GM21737 (cell line): ENCODE measurements at regions not wholly inside any gene's neighbourhood (a gene's known extent, or its start where the extent isn't known, plus 50 kb on each side); places are given as distances from the start of the nearest gene placed in this dataset.
"Not testable (repeated sequence)": the region's sequence is repeated elsewhere in the genome, so short reads cannot be mapped to it uniquely, and the experiment has no call there.

ENCODE experiments used
- ATAC-seq: cut with Tn5 transposase; IDR thresholded peaks from one replicate; pipeline ENCODE4 v1.9.1; 2021; ENCODE audit warnings: mild to moderate bottlenecking, moderate library complexity; ENCODE audit not compliant: unreplicated experiment

GRCh38 chr2:207438414-207439126 is 91.2 kb upstream of the CREB1 start:
- no peak for ATAC-seq

GRCh38 chr2:207439881-207440280 is 89.9 kb upstream of the CREB1 start:
- not testable (repeated sequence) for ATAC-seq

GRCh38 chr2:207444756-207445155 is 85.0 kb upstream of the CREB1 start:
- ATAC-seq = no peak

GRCh38 chr2:207446653-207447052 is 83.1 kb upstream of the CREB1 start:
- no peak for ATAC-seq

GRCh38 chr2:207448006-207448405 is 81.8 kb upstream of the CREB1 start:
- ATAC-seq = no peak

- ATAC-seq = no peak
Measured at GRCh38 chr2:207449642-207450165, 80.1 kb upstream of the CREB1 start.

- ATAC-seq = no peak
Measured at GRCh38 chr2:207450186-207450585, 79.6 kb upstream of the CREB1 start.

GRCh38 chr2:207458582-207458981 is 71.2 kb upstream of the CREB1 start:
- ATAC-seq = no peak

GRCh38 chr2:207459990-207460757 is 69.6 kb upstream of the CREB1 start:
- no peak for ATAC-seq

- no peak for ATAC-seq
Measured at GRCh38 chr2:207463433-207463832, 66.3 kb upstream of the CREB1 start.

- no peak for ATAC-seq
Measured at GRCh38 chr2:207464007-207464406, 65.8 kb upstream of the CREB1 start.

GRCh38 chr2:207465894-207466293 is 63.9 kb upstream of the CREB1 start:
- no peak for ATAC-seq

- ATAC-seq = no peak
Measured at GRCh38 chr2:207467716-207468347, 61.9 kb upstream of the CREB1 start.

- no peak for ATAC-seq
Measured at GRCh38 chr2:207468488-207468887, 61.3 kb upstream of the CREB1 start.

- no peak for ATAC-seq
Measured at GRCh38 chr2:207469451-207469850, 60.3 kb upstream of the CREB1 start.

GRCh38 chr2:207469943-207470729 is 59.6 kb upstream of the CREB1 start:
- no peak for ATAC-seq

- no peak for ATAC-seq
Measured at GRCh38 chr2:207471261-207471660, 58.5 kb upstream of the CREB1 start.

- ATAC-seq = no peak
Measured at GRCh38 chr2:207472343-207473048, 57.3 kb upstream of the CREB1 start.

- no peak for ATAC-seq
Measured at GRCh38 chr2:207473049-207473930, 56.5 kb upstream of the CREB1 start.
